ENCODE measurements at regions not wholly inside any gene's neighbourhood (a gene's known extent, or its start where the extent isn't known, plus 50 kb on each side); places are given as distances from the start of the nearest gene placed in this dataset.

DNA sequence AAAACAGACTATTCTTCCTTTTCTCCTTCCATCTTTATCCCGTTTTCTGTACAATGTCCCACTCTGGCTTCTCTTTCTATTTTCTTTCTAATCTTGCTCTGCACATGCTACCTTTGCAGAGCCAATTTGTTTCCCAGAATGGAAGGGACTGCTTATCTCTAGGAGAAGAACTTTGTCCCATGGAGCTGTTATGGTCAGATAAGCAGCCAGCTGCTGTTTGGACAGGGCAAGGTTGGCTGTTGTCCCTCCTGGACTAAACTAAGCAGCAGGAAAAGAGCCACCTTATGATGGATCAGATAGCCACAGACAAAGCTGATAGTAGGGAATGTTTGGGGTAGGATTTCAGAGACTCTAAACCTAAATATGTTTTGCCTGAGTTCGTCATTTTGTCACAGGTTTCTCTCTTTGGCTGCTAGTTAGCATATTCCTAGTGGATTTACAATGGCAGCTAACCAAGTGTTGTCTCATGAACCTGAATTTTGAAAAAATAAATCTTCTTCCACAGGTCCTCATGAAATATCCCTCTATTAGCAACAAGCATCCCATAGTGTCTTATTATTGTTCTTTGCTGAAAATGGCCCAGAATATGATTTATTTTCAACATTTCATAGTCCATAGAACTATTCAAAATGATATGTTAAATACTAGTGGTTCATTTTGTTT lies 262.8 kb downstream of the SLC16A7 start:
- Histone ChIP-seq H3K27ac (ENCODE audit: control insufficient read depth, insufficient read depth, low read length) (no peak overlapping the region), H3K79me2 (ENCODE audit: control insufficient read depth, insufficient read depth, low read length) (no peaks in the 10 kb centered on the region), H3K4me1 (ENCODE audit: control insufficient read depth, extremely low read depth, insufficient read depth, low read length) (no peaks in the 10 kb centered on the region), H3K36me3 (ENCODE audit: control insufficient read depth in 2 of 2, extremely low read depth in 1 of 2, insufficient read depth in 2 of 2, low read length in 2 of 2) (no peaks in the 10 kb centered on the region), H4K20me1 (ENCODE audit: control insufficient read depth, extremely low read depth, insufficient read depth, low read length) (no peaks in the 10 kb centered on the region), H3K9ac (ENCODE audit: control insufficient read depth, extremely low read depth, insufficient read depth, low read length) (no peak overlapping the region), H3K9me1 (ENCODE audit: control insufficient read depth, extremely low read depth, insufficient read depth, low read length) (no peaks in the 10 kb centered on the region), H2AFZ (ENCODE audit: control insufficient read depth, low read length) (no peak overlapping the region), H3K4me2 (ENCODE audit: control insufficient read depth, extremely low read depth, insufficient read depth, low read depth, low read length) (no peak overlapping the region), H3K9me3 (ENCODE audit: control insufficient read depth, low read depth, low read length) (no peaks in the 10 kb centered on the region), H3K4me3 (ENCODE audit: control insufficient read depth in 2 of 3, extremely low read depth in 1 of 3, insufficient read depth in 2 of 3, low read depth in 1 of 3, low read length in 3 of 3) (no peak overlapping the region), H3K27me3 (ENCODE audit: control insufficient read depth, extremely low read depth, insufficient read depth, low read length) (no peaks in the 10 kb centered on the region)
- dilution Hi-C loops (cut with MboI; ENCODE audit: extremely low pct_ligation_motif_present, low sequenced_read_pairs) = no loop called here
- FAIRE-seq (no peak), DNase-seq (ENCODE audit: low read depth, low spot score) (no peak)
- no peak for TF ChIP-seq CTCF (optimal IDR thresholded peaks at IDR 0.05 in 1 of 3, IDR thresholded peaks at IDR 0.05 in 1 of 3, conservative IDR thresholded peaks at IDR 0.05 in 1 of 3; ENCODE audit: extremely low read depth in 1 of 3, insufficient read depth in 2 of 3, low read length in 3 of 3)
- no peak for TF ChIP-seq EZH2 (IDR thresholded peaks at IDR 0.05; ENCODE audit: low read length)

- Histone ChIP-seq H3K9me3 (ENCODE audit: control insufficient read depth, low read depth, low read length) (no peaks in the 10 kb centered on the region), H3K4me3 (ENCODE audit: control insufficient read depth in 2 of 3, extremely low read depth in 1 of 3, insufficient read depth in 2 of 3, low read depth in 1 of 3, low read length in 3 of 3) (no peak overlapping the region), H3K9me1 (ENCODE audit: control insufficient read depth, extremely low read depth, insufficient read depth, low read length) (no peaks in the 10 kb centered on the region), H3K79me2 (ENCODE audit: control insufficient read depth, insufficient read depth, low read length) (no peaks in the 10 kb centered on the region), H3K4me2 (ENCODE audit: control insufficient read depth, extremely low read depth, insufficient read depth, low read depth, low read length) (no peak overlapping the region), H3K4me1 (ENCODE audit: control insufficient read depth, extremely low read depth, insufficient read depth, low read length) (no peaks in the 10 kb centered on the region), H3K36me3 (ENCODE audit: control insufficient read depth in 2 of 2, extremely low read depth in 1 of 2, insufficient read depth in 2 of 2, low read length in 2 of 2) (no peaks in the 10 kb centered on the region), H4K20me1 (ENCODE audit: control insufficient read depth, extremely low read depth, insufficient read depth, low read length) (no peaks in the 10 kb centered on the region), H3K27me3 (ENCODE audit: control insufficient read depth, extremely low read depth, insufficient read depth, low read length) (no peaks in the 10 kb centered on the region), H2AFZ (ENCODE audit: control insufficient read depth, low read length) (no peak overlapping the region), H3K27ac (ENCODE audit: control insufficient read depth, insufficient read depth, low read length) (no peak overlapping the region), H3K9ac (ENCODE audit: control insufficient read depth, extremely low read depth, insufficient read depth, low read length) (no peak overlapping the region)
- no peak for FAIRE-seq
- dilution Hi-C loops (cut with MboI; ENCODE audit: extremely low pct_ligation_motif_present, low sequenced_read_pairs) = no loop called here
- no peak for DNase-seq (ENCODE audit: low read depth, low spot score)
- TF ChIP-seq CTCF (optimal IDR thresholded peaks at IDR 0.05 in 1 of 3, IDR thresholded peaks at IDR 0.05 in 1 of 3, conservative IDR thresholded peaks at IDR 0.05 in 1 of 3; ENCODE audit: extremely low read depth in 1 of 3, insufficient read depth in 2 of 3, low read length in 3 of 3) (no peak), EZH2 (IDR thresholded peaks at IDR 0.05; ENCODE audit: low read length) (no peak)
Measured at GRCh38 chr12:59859171-59859510, 263.3 kb downstream of the SLC16A7 start.
